Head of caudate nucleus (tissue), 42 donors: ENCODE measurements at regions not wholly inside any gene's neighbourhood (a gene's known extent, or its start where the extent isn't known, plus 50 kb on each side); places are given as distances from the start of the nearest gene placed in this dataset.

Experiments used
- DNase-seq, 42 donors: peaks; one replicate each; pipeline versions ENCODE4 v3.0.0 to v3.0.0-alpha.2; 2020 to 2021; ENCODE audit warnings: mixed read lengths in 7 of 42
- intact Hi-C: fragments of 100-400 bp; cut with DNase I; formaldehyde crosslinking; loops from one replicate; pipeline ENCODE4 v1.15.0; 2022

GRCh38 chr20:23237201-23237600 lies 113.4 kb upstream of the NXT1 start:
- intact Hi-C loops, result loop anchor here (10.0 kb wide), 1 partner anchor 542 kb away; no protein-coding TSS in a partner anchor
- no peak for DNase-seq

- peak in 32 of 42 donors; percentile 19 to 76 (median 50) for DNase-seq
- intact Hi-C loops, result loop anchor here (10.0 kb wide), 1 partner anchor 541 kb away; no protein-coding TSS in a partner anchor
Measured at GRCh38 chr20:23235173-23236027, 115.2 kb upstream of the NXT1 start.

DNA sequence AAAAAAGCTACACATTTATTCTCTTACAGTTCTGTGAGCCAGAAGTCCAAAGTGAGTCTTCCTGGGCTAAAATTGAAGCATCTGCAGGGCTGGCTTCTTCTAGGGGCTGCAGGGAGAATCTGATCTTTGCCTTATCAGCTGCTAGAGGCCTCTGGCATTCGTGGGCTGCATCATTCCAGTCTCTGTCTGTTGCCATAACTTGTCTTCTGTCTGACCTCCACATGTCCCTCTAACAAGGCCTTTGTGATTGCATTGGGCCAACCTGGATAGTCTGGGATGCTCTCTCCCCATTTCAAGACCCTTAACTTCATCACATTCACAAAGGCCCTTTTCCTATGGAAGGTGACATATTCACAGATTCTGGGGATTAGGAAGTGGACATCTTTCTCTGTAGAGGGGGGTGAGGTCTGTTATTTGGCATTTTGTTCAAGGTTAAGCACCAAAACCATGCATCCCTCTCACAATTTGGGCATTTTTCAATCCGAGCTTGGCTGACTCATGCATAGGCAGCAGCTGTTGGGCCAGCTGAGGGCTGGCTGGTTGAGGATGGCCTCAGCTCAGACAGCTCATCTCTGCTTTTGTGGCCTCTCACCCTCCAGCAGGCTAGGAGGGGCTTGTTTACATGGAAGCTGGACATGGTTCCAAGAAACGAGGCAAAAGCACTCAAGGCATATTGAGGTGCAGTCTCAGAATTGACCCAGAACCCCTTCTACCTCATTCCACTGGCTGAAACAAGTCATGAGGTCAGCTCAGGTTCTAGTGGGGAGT lies 116.1 kb upstream of the NXT1 start:
- intact Hi-C loops, result loop anchor here (5.0 to 10.0 kb wide), 2 partner anchors 332 to 540 kb away; no protein-coding TSS in a partner anchor
- peak in 1 of 42 donors; percentile 35 for DNase-seq

DNA sequence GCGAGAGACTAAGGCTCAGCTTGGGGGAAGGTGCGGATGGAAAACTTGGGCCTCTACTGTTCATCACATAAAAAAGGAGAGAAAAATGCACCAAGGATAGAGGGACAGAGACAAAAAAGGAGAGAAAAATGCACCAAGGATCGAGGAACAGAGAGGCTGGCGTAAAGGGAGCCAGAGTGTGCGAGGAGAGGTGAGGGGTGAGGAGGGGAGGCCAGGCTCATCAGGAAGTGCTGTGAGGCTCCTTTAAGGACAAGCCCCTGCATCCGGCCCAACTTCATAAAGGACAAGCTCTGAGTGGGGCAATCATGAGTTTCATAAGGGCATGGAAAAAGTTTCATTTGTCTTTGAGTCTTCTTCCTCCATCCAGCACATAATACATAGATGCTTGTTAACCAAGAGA lies 117.2 kb upstream of the NXT1 start:
- DNase-seq, result no peak
- intact Hi-C loops, result loop anchor here (5.0 to 10.0 kb wide), 2 partner anchors 331 to 539 kb away; no protein-coding TSS in a partner anchor

- peak in 2 of 42 donors; percentile 25 to 34 for DNase-seq
- intact Hi-C loops, result loop anchor here (5.0 to 10.0 kb wide), 2 partner anchors 330 to 538 kb away; no protein-coding TSS in a partner anchor
Measured at GRCh38 chr20:23232679-23233308, 117.8 kb upstream of the NXT1 start.

DNA sequence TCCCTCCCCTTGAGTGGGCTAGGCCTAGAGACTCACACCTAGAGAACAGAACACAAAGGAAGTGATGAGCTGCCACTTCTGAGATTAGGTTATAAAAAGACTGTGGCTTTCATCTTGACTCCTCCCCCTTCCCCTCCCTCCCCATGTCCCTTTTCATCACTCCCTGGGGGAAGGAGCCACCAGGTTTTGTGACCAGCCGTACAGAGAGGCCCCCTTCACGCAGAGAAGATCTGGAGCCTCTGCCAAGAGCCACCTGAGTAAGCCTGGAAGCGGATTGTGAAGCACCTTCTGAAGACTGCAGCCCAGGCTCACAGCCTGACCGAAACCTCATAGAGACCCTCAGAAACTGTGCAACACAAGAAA lies 118.4 kb upstream of the NXT1 start:
- intact Hi-C loops, result loop anchor here (5.0 to 10.0 kb wide), 2 partner anchors 330 to 537 kb away; no protein-coding TSS in a partner anchor
- no peak for DNase-seq

DNA sequence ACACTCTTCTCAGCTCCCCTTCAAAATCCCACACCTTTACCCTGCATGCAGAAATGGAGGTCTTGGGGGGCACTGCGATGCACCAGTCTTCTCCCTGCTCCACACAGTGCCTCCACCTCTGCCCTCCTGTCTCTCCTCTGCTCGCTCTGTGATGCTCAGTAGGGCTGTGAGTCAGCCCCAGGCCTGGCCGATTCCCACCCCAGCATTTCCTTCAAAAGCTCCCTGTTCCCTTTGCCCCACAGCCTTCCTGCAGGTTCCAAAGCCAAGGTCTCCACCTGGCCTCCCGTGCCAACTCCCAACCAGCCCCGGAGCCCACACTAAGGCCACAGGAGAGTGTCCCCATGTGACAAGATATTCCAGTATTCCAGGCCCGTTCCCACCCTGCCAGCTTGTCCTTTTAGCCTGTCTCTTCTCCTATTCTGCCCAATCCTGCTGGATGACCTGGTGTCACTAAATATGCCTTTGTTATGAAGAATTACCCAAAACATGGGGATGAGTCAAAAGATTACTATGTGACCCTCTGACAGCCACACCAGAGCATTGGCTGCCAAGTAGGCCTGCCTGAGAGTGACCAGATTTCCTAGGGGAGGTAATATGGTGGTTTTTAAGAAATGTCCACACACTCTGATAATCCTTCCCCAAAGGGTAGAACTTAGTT lies 118.9 kb upstream of the NXT1 start:
- intact Hi-C loops, result loop anchor here (5.0 to 10.0 kb wide), 2 partner anchors 329 to 537 kb away; no protein-coding TSS in a partner anchor

DNA sequence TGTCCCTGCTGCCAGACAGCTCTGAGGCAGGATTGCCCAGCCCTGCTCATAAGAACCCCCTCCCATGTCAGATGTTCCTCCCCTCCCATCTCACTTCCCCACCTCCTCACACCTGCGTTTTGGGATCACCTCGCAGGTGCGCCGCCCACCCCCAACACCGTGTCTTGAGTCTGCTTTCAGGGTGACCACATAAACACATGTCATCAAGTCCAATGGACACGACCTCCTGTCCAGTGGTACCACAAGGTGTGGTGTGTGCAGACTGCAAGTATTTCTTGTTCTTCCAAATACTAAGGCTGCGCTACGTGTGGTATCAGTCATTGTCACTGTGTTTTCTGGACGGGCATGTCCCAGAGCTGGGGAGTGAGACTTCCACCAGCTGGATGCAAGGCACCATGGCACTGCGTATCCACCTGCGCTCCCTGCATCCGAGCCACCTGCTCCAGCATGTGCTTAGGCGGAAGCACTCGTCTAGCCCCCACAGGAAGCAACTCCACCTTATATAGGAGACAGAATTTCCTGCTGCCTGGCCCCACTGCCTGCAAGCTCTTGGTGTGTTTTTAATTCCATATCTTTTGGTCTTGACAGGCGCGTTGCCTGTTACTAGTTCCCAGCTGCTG lies 119.7 kb upstream of the NXT1 start:
- DNase-seq, result peak in 1 of 42 donors; percentile 33
- intact Hi-C loops, result loop anchor here (5.0 to 10.0 kb wide), 2 partner anchors 329 to 536 kb away; no protein-coding TSS in a partner anchor

More for the DNA sequence above, 118.9 kb upstream of the NXT1 start:
- peak in 1 of 42 donors; percentile 14 for DNase-seq

DNA sequence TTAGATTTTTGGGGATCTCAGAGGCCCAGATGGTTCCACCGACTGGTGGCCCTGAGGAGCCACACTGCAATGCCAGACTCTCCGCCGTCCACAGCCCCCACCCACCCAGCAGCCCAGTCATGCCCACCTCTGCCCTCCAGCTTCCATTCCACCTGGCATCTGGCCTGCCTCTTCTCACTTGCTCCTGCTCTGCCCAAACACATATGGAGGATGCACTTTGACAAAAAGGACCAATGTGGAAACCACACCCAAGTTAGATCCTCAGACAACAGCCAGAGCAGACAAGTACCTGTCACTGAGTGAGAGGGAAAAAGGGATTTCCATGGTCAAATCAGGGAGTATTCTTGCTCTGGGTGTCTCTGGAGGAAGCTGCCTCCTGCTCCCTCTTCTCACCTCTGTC lies 120.6 kb upstream of the NXT1 start:
- DNase-seq, result peak in 1 of 42 donors; percentile 21
- intact Hi-C loops, result loop anchor here (5.0 to 10.0 kb wide), 2 partner anchors 328 to 535 kb away; no protein-coding TSS in a partner anchor

DNA sequence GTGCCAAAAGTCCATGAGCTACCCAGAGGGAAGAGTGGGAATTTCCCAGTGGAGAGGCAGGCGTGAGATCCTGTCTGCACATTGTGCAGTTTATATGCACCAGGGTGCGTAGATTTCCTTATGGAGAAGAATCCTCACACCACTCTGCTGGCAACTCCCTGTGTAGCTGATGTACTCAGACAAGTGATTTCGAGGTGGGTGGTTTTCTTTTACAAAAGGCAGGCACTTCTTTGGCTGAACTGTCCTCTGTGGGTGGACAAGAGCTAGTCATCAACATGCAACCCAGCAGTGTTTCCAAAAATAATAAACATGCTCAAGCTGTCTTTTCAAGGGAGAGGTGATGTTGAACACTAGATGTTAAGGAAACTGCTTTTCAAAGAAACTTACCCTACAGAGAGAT lies 121.7 kb upstream of the NXT1 start:
- intact Hi-C loops, result no loop called here
- peak in 1 of 42 donors; percentile 29 for DNase-seq

DNA sequence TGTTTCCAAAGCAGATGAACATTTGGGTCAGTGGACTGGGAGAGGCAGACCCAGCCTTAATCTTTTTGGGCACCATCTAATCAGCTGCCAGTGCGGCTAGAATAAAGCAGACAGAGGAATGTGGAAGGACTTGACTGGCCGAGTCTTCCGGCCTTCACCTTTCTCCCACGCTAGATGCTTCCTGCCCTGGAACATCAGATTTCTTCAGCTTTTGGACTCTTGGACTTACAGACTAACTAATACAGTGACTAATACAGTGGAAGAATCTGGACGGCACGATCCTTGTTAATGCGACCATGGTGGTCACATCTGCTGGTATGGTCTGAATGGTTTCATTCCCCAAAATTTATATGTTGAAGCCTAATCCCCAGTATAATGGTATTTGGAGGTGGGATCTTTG lies 122.6 kb upstream of the NXT1 start:
- peak in 2 of 42 donors; percentile 22 to 24 for DNase-seq
- intact Hi-C loops, result no loop called here

GRCh38 chr20:23227274-23227673 lies 123.3 kb upstream of the NXT1 start:
- DNase-seq, result peak in 2 of 42 donors; percentile 32
- intact Hi-C loops, result no loop called here

DNA sequence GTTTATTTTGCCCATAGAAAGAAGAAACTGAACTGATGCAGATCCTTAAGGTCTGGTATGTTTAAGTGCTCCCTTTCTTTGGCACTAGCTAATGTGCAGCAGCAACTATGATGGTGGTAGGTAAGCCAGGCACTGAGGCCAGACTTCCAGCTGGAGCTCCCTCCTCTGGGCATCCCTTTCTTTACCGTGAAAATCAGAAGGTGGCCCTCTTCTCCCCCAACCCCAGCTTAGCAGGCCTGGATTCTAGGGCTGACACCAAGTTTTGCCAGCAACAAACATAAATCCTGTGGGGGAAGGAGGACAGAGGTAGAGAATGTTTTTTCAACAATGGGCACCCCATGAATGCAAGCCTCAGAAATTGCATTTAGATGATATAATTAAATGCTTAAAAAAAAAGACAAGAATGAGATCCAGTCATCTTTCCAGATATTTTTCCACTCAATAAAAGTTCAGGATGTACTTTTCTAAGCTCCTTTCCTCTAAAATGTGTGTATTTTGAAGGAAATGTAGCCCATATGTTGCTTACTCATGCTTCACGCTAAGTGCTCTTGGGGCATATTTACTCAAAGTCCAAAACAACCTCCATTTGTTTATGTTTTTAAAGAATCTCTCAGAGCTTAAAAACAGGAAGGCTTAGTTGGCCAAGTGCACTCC lies 123.9 kb upstream of the NXT1 start:
- DNase-seq, result peak in 2 of 42 donors; percentile 16 to 33
- intact Hi-C loops, result no loop called here

- intact Hi-C loops, result no loop called here
- DNase-seq, result peak in 23 of 42 donors; percentile 18 to 64 (median 39)
Measured at GRCh38 chr20:23225407-23226060, 125.1 kb upstream of the NXT1 start.

GRCh38 chr20:23224806-23225205 lies 125.8 kb upstream of the NXT1 start:
- intact Hi-C loops, result no loop called here
- peak in 2 of 42 donors; percentile 26 to 36 for DNase-seq

GRCh38 chr20:23223908-23224580 lies 126.5 kb upstream of the NXT1 start:
- intact Hi-C loops, result no loop called here

More at GRCh38 chr20:23223908-23224580, 126.5 kb upstream of the NXT1 start:
- DNase-seq, result no peak
